Naive B cell (primary cell): ENCODE measurements at regions not wholly inside any gene's neighbourhood (a gene's known extent, or its start where the extent isn't known, plus 50 kb on each side); places are given as distances from the start of the nearest gene placed in this dataset.

Experiments
- ATAC-seq, 2 donors: fragments of 150-1000 bp; cut with Tn5 transposase; 2 replicates each; pipeline ENCODE4 v1.10.0; 2021; ENCODE audit warnings: low read depth in 2 of 2, mild to moderate bottlenecking in 2 of 2, moderate library complexity in 2 of 2
- DNase-seq: peaks from one replicate; pipeline ENCODE4 v3.0.0; 2022
- H3K27ac Mint-ChIP-seq, 6 donors: one replicate each; pipeline ENCODE4 v1.8.0; 2020 to 2022; ENCODE audit warnings: mild to moderate bottlenecking in 6 of 6, mixed read lengths in 6 of 6, moderate library complexity in 5 of 6, inconsistent platforms in 2 of 6
- H3K27me3 Mint-ChIP-seq, 3 donors: one replicate each; pipeline ENCODE4 v1.8.0; 2021 to 2022; ENCODE audit warnings: mixed read lengths in 3 of 3, mild to moderate bottlenecking in 1 of 3
- H3K36me3 Mint-ChIP-seq, 2 donors: one replicate each; pipeline ENCODE4 v1.8.0; 2020 to 2022; ENCODE audit warnings: mixed read lengths in 2 of 2, inconsistent platforms in 1 of 2, mild to moderate bottlenecking in 1 of 2
- H3K4me1 Mint-ChIP-seq, 3 donors: one replicate each; pipeline ENCODE4 v1.8.0; 2020 to 2022; ENCODE audit warnings: mixed read lengths in 3 of 3, inconsistent platforms in 1 of 3, mild to moderate bottlenecking in 1 of 3, moderate library complexity in 1 of 3
- H3K4me3 Mint-ChIP-seq, 8 donors: one replicate each; pipeline ENCODE4 v1.8.0; 2020 to 2022; ENCODE audit warnings: mild to moderate bottlenecking in 8 of 8, mixed read lengths in 8 of 8, moderate library complexity in 8 of 8, inconsistent platforms in 2 of 8
- H3K9me3 Mint-ChIP-seq, 7 donors: one replicate each; pipeline ENCODE4 v1.8.0; 2020 to 2022; ENCODE audit warnings: mixed read lengths in 7 of 7, mild to moderate bottlenecking in 5 of 7, inconsistent platforms in 2 of 7, moderate library complexity in 1 of 7

- Mint-ChIP-seq H3K27me3 (peaks cover 0 to 12% (median 11%) of the 10 kb centered on the region in 3 donors), H3K9me3 (no peaks in the 10 kb centered on the region), H3K4me3 (no peak overlapping the region), H3K27ac (no peak overlapping the region), H3K36me3 (no peaks in the 10 kb centered on the region), H3K4me1 (no peaks in the 10 kb centered on the region)
- ATAC-seq (no peak), DNase-seq (no peak)
Observed at GRCh38 chr1:88296642-88297041, 387.4 kb upstream of the PKN2 start.

GRCh38 chr1:88298506-88298905 lies 385.6 kb upstream of the PKN2 start:
- peaks cover 0 to 5% (median 0%) of the 10 kb centered on the region in 3 donors for H3K27me3 Mint-ChIP-seq
- H3K27ac Mint-ChIP-seq: no peak overlapping the region
- H3K36me3 Mint-ChIP-seq: no peaks in the 10 kb centered on the region
- no peak overlapping the region for H3K4me3 Mint-ChIP-seq
- no peaks in the 10 kb centered on the region for H3K9me3 Mint-ChIP-seq
- DNase-seq (no peak), ATAC-seq (no peak)
- H3K4me1 Mint-ChIP-seq: no peaks in the 10 kb centered on the region

- Mint-ChIP-seq H3K4me3 (no peak overlapping the region), H3K4me1 (no peaks in the 10 kb centered on the region), H3K27ac (no peak overlapping the region), H3K36me3 (no peaks in the 10 kb centered on the region), H3K27me3 (peaks cover 0 to 5% (median 3%) of the 10 kb centered on the region in 3 donors), H3K9me3 (no peaks in the 10 kb centered on the region)
- no peak for DNase-seq
- no peak for ATAC-seq
Observed at GRCh38 chr1:88300752-88301263, 383.3 kb upstream of the PKN2 start.

- no peaks in the 10 kb centered on the region for H3K4me1 Mint-ChIP-seq
- no peaks in the 10 kb centered on the region for H3K36me3 Mint-ChIP-seq
- H3K4me3 Mint-ChIP-seq: no peak overlapping the region
- no peaks in the 10 kb centered on the region for H3K9me3 Mint-ChIP-seq
- H3K27me3 Mint-ChIP-seq: peaks cover 5 to 10% (median 5%) of the 10 kb centered on the region in 3 donors
- peak; percentile 17 for DNase-seq
- peak overlapping the region in 2 of 6 donors; percentile 4 to 34 for H3K27ac Mint-ChIP-seq
- ATAC-seq: peak in 1 of 2 donors; percentile 27
Observed at GRCh38 chr1:88302843-88303486, 381.1 kb upstream of the PKN2 start.

GRCh38 chr1:88311265-88311664 lies 372.8 kb upstream of the PKN2 start:
- H3K27ac Mint-ChIP-seq: no peak overlapping the region
- H3K27me3 Mint-ChIP-seq: peaks cover 6 to 15% (median 7%) of the 10 kb centered on the region in 3 donors
- no peaks in the 10 kb centered on the region for H3K4me1 Mint-ChIP-seq
- H3K4me3 Mint-ChIP-seq: no peak overlapping the region
- ATAC-seq (no peak), DNase-seq (no peak)
- peaks cover 0 to 12% (median 5%) of the 10 kb centered on the region in 7 donors for H3K9me3 Mint-ChIP-seq
- H3K36me3 Mint-ChIP-seq: peaks cover 5 to 6% of the 10 kb centered on the region in 2 donors

GRCh38 chr1:88311907-88312306 lies 372.2 kb upstream of the PKN2 start:
- peaks cover 5 to 6% of the 10 kb centered on the region in 2 donors for H3K36me3 Mint-ChIP-seq
- peaks cover 0 to 12% (median 5%) of the 10 kb centered on the region in 7 donors for H3K9me3 Mint-ChIP-seq
- DNase-seq (no peak), ATAC-seq (no peak)
- no peak overlapping the region for H3K4me3 Mint-ChIP-seq
- no peak overlapping the region for H3K27ac Mint-ChIP-seq
- H3K27me3 Mint-ChIP-seq: peaks cover 4 to 12% (median 6%) of the 10 kb centered on the region in 3 donors
- H3K4me1 Mint-ChIP-seq: no peaks in the 10 kb centered on the region

GRCh38 chr1:88317396-88317795 lies 366.7 kb upstream of the PKN2 start:
- no peak overlapping the region for H3K27ac Mint-ChIP-seq
- no peak for ATAC-seq
- no peak overlapping the region for H3K4me3 Mint-ChIP-seq
- H3K36me3 Mint-ChIP-seq: no peaks in the 10 kb centered on the region
- DNase-seq: no peak
- H3K9me3 Mint-ChIP-seq: no peaks in the 10 kb centered on the region
- peaks cover 8 to 13% (median 12%) of the 10 kb centered on the region in 3 donors for H3K27me3 Mint-ChIP-seq
- H3K4me1 Mint-ChIP-seq: no peaks in the 10 kb centered on the region

DNA sequence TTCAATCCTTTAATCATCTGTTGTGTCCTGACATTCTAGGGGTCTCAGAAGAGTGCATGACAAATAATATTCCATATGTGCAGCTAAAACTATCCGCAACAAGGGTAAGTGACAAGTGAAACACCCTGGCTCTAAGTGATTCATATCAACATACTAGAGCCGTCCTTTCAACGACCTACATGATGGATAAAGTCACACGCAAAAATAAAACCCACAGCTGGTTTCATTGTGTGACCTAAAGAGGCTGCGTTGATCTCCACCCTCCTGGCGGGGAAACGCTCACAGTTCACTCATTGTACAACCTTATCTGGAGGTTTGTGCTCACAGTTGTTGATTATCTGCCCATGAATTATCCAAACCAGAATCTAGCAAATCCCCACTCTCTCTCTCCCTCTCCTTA lies 365.3 kb upstream of the PKN2 start:
- Mint-ChIP-seq H3K9me3 (peaks cover 0 to 4% (median 0%) of the 10 kb centered on the region in 7 donors), H3K4me3 (no peak overlapping the region), H3K27me3 (peaks cover 10 to 13% (median 12%) of the 10 kb centered on the region in 3 donors), H3K36me3 (no peaks in the 10 kb centered on the region), H3K27ac (no peak overlapping the region), H3K4me1 (no peaks in the 10 kb centered on the region)
- DNase-seq (no peak), ATAC-seq (no peak)

DNA sequence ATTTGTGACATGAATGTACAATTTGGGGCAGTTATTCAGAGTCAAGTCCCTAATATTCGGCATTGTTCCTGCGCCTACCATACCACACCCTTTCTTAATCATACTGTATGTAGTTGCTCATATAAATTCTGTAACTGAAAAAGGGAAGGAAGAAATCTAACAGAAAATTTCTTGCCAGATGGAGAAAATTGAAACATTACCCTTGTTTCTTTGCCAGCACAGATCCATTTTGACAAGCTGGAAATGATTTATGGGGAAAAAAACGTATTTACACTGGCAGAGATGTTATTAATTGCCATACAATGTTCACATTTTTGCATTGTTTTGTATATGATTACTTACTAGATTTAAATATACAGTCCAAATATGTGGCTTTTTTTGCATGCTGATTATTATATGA lies 363.8 kb upstream of the PKN2 start:
- ATAC-seq (no peak), DNase-seq (no peak)
- H3K27ac Mint-ChIP-seq: peak overlapping the region in 1 of 6 donors; percentile 48
- H3K4me3 Mint-ChIP-seq: no peak overlapping the region
- H3K27me3 Mint-ChIP-seq: peaks cover 0 to 13% (median 6%) of the 10 kb centered on the region in 3 donors
- no peaks in the 10 kb centered on the region for H3K4me1 Mint-ChIP-seq
- no peaks in the 10 kb centered on the region for H3K36me3 Mint-ChIP-seq
- H3K9me3 Mint-ChIP-seq: peaks cover 0 to 4% (median 0%) of the 10 kb centered on the region in 7 donors

DNA sequence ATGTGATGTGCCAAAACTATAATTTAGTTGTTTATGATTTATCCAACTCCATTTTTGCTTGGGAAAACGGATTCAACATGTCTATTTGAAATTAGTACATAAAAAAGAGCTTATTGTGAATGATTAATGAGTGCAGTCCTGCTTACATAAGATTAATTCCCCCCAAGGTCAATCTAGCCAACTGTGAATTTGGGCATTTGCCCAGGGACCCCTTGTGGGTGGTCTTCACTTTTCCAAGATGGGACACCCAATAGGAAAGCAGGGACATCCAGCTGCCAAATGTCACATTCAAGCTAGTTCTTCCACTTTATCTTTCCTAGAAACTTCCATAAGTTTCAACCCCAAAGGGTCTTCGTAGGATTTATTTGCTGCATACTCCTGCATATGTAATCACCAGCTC lies 362.4 kb upstream of the PKN2 start:
- no peak overlapping the region for H3K4me3 Mint-ChIP-seq
- no peak for ATAC-seq
- H3K27me3 Mint-ChIP-seq: peaks cover 0 to 13% (median 6%) of the 10 kb centered on the region in 3 donors
- H3K9me3 Mint-ChIP-seq: peaks cover 0 to 4% (median 0%) of the 10 kb centered on the region in 7 donors
- no peaks in the 10 kb centered on the region for H3K4me1 Mint-ChIP-seq
- no peak for DNase-seq
- no peaks in the 10 kb centered on the region for H3K36me3 Mint-ChIP-seq
- no peak overlapping the region for H3K27ac Mint-ChIP-seq

DNA sequence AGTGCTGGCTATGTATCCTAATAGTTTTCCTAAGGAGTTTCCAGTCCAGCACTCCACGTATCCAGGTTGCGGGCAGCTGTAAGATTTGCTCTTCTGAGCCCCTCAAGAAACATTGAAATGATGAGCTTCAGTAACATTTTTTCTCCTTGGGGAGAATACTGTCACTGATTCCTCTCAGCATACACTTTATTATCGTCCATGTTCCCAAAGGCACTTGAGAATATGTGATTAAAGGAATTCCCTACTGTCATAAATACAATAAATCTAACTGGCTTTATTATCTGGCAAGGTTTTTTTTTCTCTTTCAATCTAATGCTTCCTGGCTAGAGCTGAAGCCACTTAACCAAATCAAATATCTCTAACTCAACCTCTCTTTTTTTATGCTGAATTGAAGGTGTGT lies 359.2 kb upstream of the PKN2 start:
- no peaks in the 10 kb centered on the region for H3K4me1 Mint-ChIP-seq
- DNase-seq (no peak), ATAC-seq (no peak)
- peaks cover 0 to 6% (median 5%) of the 10 kb centered on the region in 3 donors for H3K27me3 Mint-ChIP-seq
- peaks cover 0 to 4% (median 0%) of the 10 kb centered on the region in 7 donors for H3K9me3 Mint-ChIP-seq
- no peak overlapping the region for H3K4me3 Mint-ChIP-seq
- peak overlapping the region in 1 of 6 donors; percentile 12 for H3K27ac Mint-ChIP-seq
- no peaks in the 10 kb centered on the region for H3K36me3 Mint-ChIP-seq

GRCh38 chr1:88327391-88328267 lies 356.4 kb upstream of the PKN2 start:
- peaks cover 0 to 2% (median 0%) of the 10 kb centered on the region in 3 donors for H3K27me3 Mint-ChIP-seq
- no peaks in the 10 kb centered on the region for H3K36me3 Mint-ChIP-seq
- no peak overlapping the region for H3K27ac Mint-ChIP-seq
- peaks cover 0 to 4% (median 0%) of the 10 kb centered on the region in 7 donors for H3K9me3 Mint-ChIP-seq
- no peak for ATAC-seq
- peaks cover 0 to 4% (median 0%) of the 10 kb centered on the region in 3 donors for H3K4me1 Mint-ChIP-seq
- DNase-seq: no peak
- no peak overlapping the region for H3K4me3 Mint-ChIP-seq

DNA sequence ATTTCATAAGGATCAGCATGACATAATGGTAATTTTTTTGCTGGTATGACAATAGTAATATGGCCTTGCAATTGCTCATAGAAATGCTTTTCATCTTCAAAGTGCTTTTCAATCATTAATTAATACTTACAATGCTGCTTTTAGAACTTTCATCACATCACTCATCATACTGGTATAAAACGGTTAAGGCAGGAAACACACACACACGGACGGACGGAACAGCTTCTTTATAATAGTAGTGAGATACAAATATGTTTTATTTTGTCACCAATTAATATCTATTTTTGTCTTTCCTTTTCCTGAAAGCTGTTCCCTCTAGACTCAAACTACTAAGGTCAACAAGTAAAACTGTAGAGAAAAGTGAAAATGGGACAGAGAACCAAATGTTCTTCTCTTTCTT lies 353.9 kb upstream of the PKN2 start:
- no peaks in the 10 kb centered on the region for H3K27me3 Mint-ChIP-seq
- no peaks in the 10 kb centered on the region for H3K36me3 Mint-ChIP-seq
- ATAC-seq (no peak), DNase-seq (no peak)
- H3K4me3 Mint-ChIP-seq: no peak overlapping the region
- no peaks in the 10 kb centered on the region for H3K9me3 Mint-ChIP-seq
- H3K4me1 Mint-ChIP-seq: peaks cover 0 to 4% (median 0%) of the 10 kb centered on the region in 3 donors
- H3K27ac Mint-ChIP-seq: no peak overlapping the region
